PC-3 (cell line): ENCODE measurements at regions not wholly inside any gene's neighbourhood (a gene's known extent, or its start where the extent isn't known, plus 50 kb on each side); places are given as distances from the start of the nearest gene placed in this dataset.
A peak's percentile ranks its signal among the peaks of the same experiment; 100 is the strongest.

Experiments used
- ATAC-seq: fragments of 200-7000 bp; cut with Tn5 transposase; 2 replicates; pipeline ENCODE4 v1.9.1; 2020; ENCODE audit warnings: mild to moderate bottlenecking, moderate library complexity
- BruUV-seq: library from RNA; stranded (reverse); fragments of 400-500 nt; replicated peaks from 2 replicates; lab custom pipeline; 2021; lab: Mats Ljungman, UMichigan
- CTCF ChIA-PET: fragments of 300-600 bp; sonication (Branson Sonifier 250); formaldehyde crosslinking; loops from one replicate; lab custom pipeline; 2022; ENCODE audit warnings: antibody characterized with exemption; lab: Charles Lee
- POLR2A ChIA-PET: fragments of 300-600 bp; sonication (Branson Sonifier 250); formaldehyde crosslinking; loops from one replicate; lab custom pipeline; 2022; ENCODE audit warnings: antibody characterized with exemption; ENCODE audit not compliant: unreplicated experiment; lab: Charles Lee
- DNase-seq: peaks from one replicate; pipeline ENCODE4 v3.0.0-alpha.2; 2015
- H2AFZ ChIP-seq: fragments of 300-600 bp; sonication (generic); 2 replicates; pipeline ENCODE4 v1.6.0; 2016; ENCODE audit warnings: antibody characterized with exemption, low read length
- H3F3A ChIP-seq: fragments of 300-600 bp; sonication (generic); one replicate; pipeline ENCODE4 v1.6.0; 2017; ENCODE audit warnings: antibody characterized with exemption, low read length, control low read depth, mild to moderate bottlenecking; ENCODE audit not compliant: unreplicated experiment
- H3K27ac ChIP-seq: fragments of 300-600 bp; sonication (generic); 2 replicates; pipeline ENCODE4 v1.5.1; 2016; ENCODE audit warnings: mild to moderate bottlenecking, low read length
- H3K27me3 ChIP-seq: fragments of 300-600 bp; sonication (generic); 2 replicates; pipeline ENCODE4 v1.6.1; 2016; ENCODE audit warnings: low read length, mixed read lengths
- H3K36me3 ChIP-seq: fragments of 300-600 bp; sonication (generic); 2 replicates; pipeline ENCODE4 v1.6.1; 2016; ENCODE audit warnings: low read depth, mixed run types, low read length, mixed read lengths
- H3K4me1 ChIP-seq: fragments of 300-600 bp; sonication (generic); 2 replicates; pipeline ENCODE4 v1.5.1; 2016; ENCODE audit warnings: low read length; ENCODE audit not compliant: insufficient read depth
- H3K4me2 ChIP-seq: fragments of 300-600 bp; sonication (generic); 2 replicates; pipeline ENCODE4 v1.6.0; 2016; ENCODE audit warnings: low read length
- H3K4me3 ChIP-seq: fragments of 300-600 bp; sonication (generic); 2 replicates; pipeline ENCODE4 v1.5.1; 2016; ENCODE audit warnings: mild to moderate bottlenecking, low read length, mixed read lengths
- H3K79me2 ChIP-seq: fragments of 300-600 bp; sonication (generic); 2 replicates; pipeline ENCODE4 v1.6.1; 2017; ENCODE audit warnings: low read length, mixed read lengths
- H3K9ac ChIP-seq: fragments of 300-600 bp; sonication (generic); 2 replicates; pipeline ENCODE4 v1.6.0; 2016; ENCODE audit warnings: mild to moderate bottlenecking, low read length
- H3K9me2 ChIP-seq: fragments of 300-600 bp; sonication (generic); replicated peaks from 2 replicates; pipeline ENCODE4 v1.6.1; 2016; ENCODE audit warnings: mixed run types, low read length, mixed read lengths
- H3K9me3 ChIP-seq: fragments of 300-600 bp; sonication (generic); 2 replicates; pipeline ENCODE4 v1.6.1; 2016; ENCODE audit warnings: low read length, mixed read lengths
- H4K20me1 ChIP-seq: fragments of 300-600 bp; sonication (generic); 2 replicates; pipeline ENCODE4 v1.6.1; 2016; ENCODE audit warnings: low read length, mixed read lengths
- EZH2 ChIP-seq: fragments of 300-600 bp; sonication (generic); IDR thresholded peaks from one replicate; pipeline ENCODE4 v1.6.1; 2017; ENCODE audit warnings: antibody characterized with exemption, mild to moderate bottlenecking, low read length; ENCODE audit not compliant: unreplicated experiment
- EZH2phosphoT487 ChIP-seq: fragments of 300-600 bp; sonication (generic); IDR thresholded peaks from 2 replicates; pipeline ENCODE4 v1.6.1; 2018; ENCODE audit warnings: mild to moderate bottlenecking, antibody characterized with exemption, low read length, borderline replicate concordance
- intact Hi-C: fragments of 100-400 bp; cut with micrococcal nuclease; formaldehyde crosslinking; loops from 2 replicates; pipeline ENCODE4 v1.9.0; 2023
- TF ChIP-seq, protein P1 (sequence below): fragments of 300-600 bp; sonication (generic); conservative IDR thresholded peaks from 2 replicates; pipeline ENCODE4 v1.5.1; 2017; ENCODE audit warnings: antibody characterized with exemption, low read depth, mild to moderate bottlenecking, low read length

DNA sequence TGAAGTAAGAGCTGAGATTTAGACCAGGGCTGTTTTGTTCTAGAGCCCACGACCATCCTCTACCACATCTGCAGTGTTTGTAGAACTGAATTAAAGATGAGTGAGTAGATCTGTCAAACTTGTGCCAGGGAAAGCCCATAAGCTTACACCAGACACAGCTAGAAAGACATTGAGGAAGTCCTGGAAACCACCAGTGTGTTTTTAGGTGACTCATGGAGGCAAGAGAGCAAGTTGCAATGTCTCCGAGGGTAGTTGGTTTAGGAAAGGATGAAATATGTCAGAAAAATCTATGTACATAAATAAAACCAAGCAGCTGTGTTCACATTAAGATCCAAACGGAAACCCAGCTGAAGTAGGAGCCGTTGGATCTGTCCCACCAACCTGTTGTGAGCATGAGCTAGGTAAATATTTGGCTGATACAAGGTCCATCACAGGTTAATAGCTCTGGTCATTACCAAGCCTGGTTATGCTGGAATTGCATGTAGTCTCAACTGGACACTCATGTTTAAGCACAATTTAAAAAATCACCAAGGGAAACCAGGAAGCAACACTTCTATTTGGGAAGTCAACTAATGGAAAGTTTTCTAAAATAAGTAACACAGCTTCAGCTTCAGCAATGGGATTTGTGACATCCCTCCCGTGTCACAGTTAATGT, 49.9 kb upstream of the PLEKHG3 start:
- Histone ChIP-seq H4K20me1 (no peaks in the 10 kb centered on the region), H2AFZ (peak overlapping the region; percentile 32), H3K9ac (no peak overlapping the region; the same call in 1 of the 2 replicates), H3K27ac (peak overlapping the region; percentile 68), H3K27me3 (no peaks in the 10 kb centered on the region), H3K4me3 (peak overlapping the region; percentile 6; the same call in 1 of the 2 replicates), H3K4me2 (peak overlapping the region; percentile 44), H3K9me2 (no peaks in the 10 kb centered on the region), H3F3A (peaks cover 5% of the 10 kb centered on the region), H3K79me2 (no peaks in the 10 kb centered on the region), H3K36me3 (no peaks in the 10 kb centered on the region), H3K9me3 (no peaks in the 10 kb centered on the region), H3K4me1 (peaks cover 17% of the 10 kb centered on the region)
- TF ChIP-seq EZH2phosphoT487 (no peak), EZH2 (no peak)
- TF ChIP-seq, protein P1, sequence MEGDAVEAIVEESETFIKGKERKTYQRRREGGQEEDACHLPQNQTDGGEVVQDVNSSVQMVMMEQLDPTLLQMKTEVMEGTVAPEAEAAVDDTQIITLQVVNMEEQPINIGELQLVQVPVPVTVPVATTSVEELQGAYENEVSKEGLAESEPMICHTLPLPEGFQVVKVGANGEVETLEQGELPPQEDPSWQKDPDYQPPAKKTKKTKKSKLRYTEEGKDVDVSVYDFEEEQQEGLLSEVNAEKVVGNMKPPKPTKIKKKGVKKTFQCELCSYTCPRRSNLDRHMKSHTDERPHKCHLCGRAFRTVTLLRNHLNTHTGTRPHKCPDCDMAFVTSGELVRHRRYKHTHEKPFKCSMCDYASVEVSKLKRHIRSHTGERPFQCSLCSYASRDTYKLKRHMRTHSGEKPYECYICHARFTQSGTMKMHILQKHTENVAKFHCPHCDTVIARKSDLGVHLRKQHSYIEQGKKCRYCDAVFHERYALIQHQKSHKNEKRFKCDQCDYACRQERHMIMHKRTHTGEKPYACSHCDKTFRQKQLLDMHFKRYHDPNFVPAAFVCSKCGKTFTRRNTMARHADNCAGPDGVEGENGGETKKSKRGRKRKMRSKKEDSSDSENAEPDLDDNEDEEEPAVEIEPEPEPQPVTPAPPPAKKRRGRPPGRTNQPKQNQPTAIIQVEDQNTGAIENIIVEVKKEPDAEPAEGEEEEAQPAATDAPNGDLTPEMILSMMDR, result no peak
- intact Hi-C loops, result loop anchor here (1.0 kb wide), 1 partner anchor 114 kb away; the partner anchor contains the start of gene HSPA2
- ATAC-seq (peak; percentile 98), DNase-seq (peak; percentile 90)
- ChIA-PET POLR2A (interaction anchor here (0.5 to 1.0 kb wide), 6 partner anchors 28 to 604 kb away, joined by 3 to 53 read pairs (median 6); no protein-coding TSS in a partner anchor), CTCF (interaction anchor here (0.6 to 1.6 kb wide), 11 partner anchors 17 to 280 kb away, joined by 3 to 12 read pairs (median 4); partner anchors contain the start of gene HSPA2)
- BruUV-seq, result no TSS peak
